CD14-positive monocyte (primary cell): ENCODE measurements at regions not wholly inside any gene's neighbourhood (a gene's known extent, or its start where the extent isn't known, plus 50 kb on each side); places are given as distances from the start of the nearest gene placed in this dataset.

ENCODE experiments used
- DNase-seq, 3 donors: peaks; one replicate each; pipeline ENCODE4 v3.0.0-alpha.2; 2011 to 2022
- H2AFZ ChIP-seq: 2 replicates; pipeline ENCODE4 v1.6.0; 2012; ENCODE audit warnings: mild to moderate bottlenecking, low read depth, low read length, inconsistent platforms; ENCODE audit not compliant: insufficient read depth, poor library complexity, severe bottlenecking
- H3K27ac ChIP-seq, 2 donors: 1 replicate in 1 of 2; 2 replicates in 1 of 2; pipeline ENCODE4 v1.5.1; 2012 to 2013; ENCODE audit warnings: low read length in 2 of 2, control low read depth in 1 of 2, inconsistent platforms in 1 of 2, low read depth in 1 of 2, mild to moderate bottlenecking in 1 of 2
- H3K27me3 ChIP-seq, 2 donors: one replicate each; pipeline versions ENCODE4 v1.6.0 to v1.6.1; 2011 to 2013; ENCODE audit warnings: low read length in 2 of 2; ENCODE audit not compliant: control insufficient read depth in 2 of 2, insufficient read depth in 2 of 2
- H3K36me3 ChIP-seq, 2 donors: replicated peaks in 1 of 2; 1 replicate in 1 of 2; 2 replicates in 1 of 2; pipeline versions ENCODE4 v1.5.1 to v1.6.1; 2012 to 2013; ENCODE audit warnings: low read length in 2 of 2, control low read depth in 1 of 2, inconsistent platforms in 1 of 2, mild to moderate bottlenecking in 1 of 2; ENCODE audit not compliant: insufficient read depth in 2 of 2, control insufficient read depth in 1 of 2
- H3K4me1 ChIP-seq, 2 donors: 1 replicate in 1 of 2; 2 replicates in 1 of 2; pipeline versions ENCODE4 v1.5.1 to v1.6.1; 2012 to 2013; ENCODE audit warnings: low read length in 2 of 2, control low read depth in 1 of 2, inconsistent platforms in 1 of 2, mild to moderate bottlenecking in 1 of 2, moderate library complexity in 1 of 2; ENCODE audit not compliant: insufficient read depth in 2 of 2, control insufficient read depth in 1 of 2
- H3K4me2 ChIP-seq: replicated peaks from 2 replicates; pipeline ENCODE3; 2012; ENCODE audit warnings: low read length, moderate library complexity, mild to moderate bottlenecking; ENCODE audit not compliant: poor library complexity, severe bottlenecking; ENCODE audit errors: extremely low read depth
- H3K4me3 ChIP-seq, 3 experiments: fragments of 200-600 bp in 1 of 3; sonication (generic) in 1 of 3; replicated peaks in 1 of 3; 1 replicate in 2 of 3; 2 replicates in 1 of 3; pipeline ENCODE4 v1.5.1; 2011 to 2013; ENCODE audit warnings: low read length in 3 of 3, mild to moderate bottlenecking in 3 of 3, control low read depth in 2 of 3, low read depth in 2 of 3, inconsistent platforms in 1 of 3, moderate library complexity in 1 of 3
- H3K79me2 ChIP-seq: 2 replicates; pipeline ENCODE4 v1.6.0; 2012; ENCODE audit warnings: mild to moderate bottlenecking, control low read depth, inconsistent platforms, low read length, moderate library complexity; ENCODE audit not compliant: insufficient read depth
- H3K9ac ChIP-seq: 2 replicates; pipeline ENCODE4 v1.6.0; 2017; ENCODE audit warnings: low read length, mild to moderate bottlenecking; ENCODE audit not compliant: insufficient read depth, poor library complexity, severe bottlenecking
- H3K9me3 ChIP-seq, 2 donors: replicated peaks in 1 of 2; 1 replicate in 1 of 2; 2 replicates in 1 of 2; pipeline versions ENCODE4 v1.5.1 to v1.6.1; 2012 to 2013; ENCODE audit warnings: low read length in 2 of 2, control low read depth in 1 of 2; ENCODE audit not compliant: control insufficient read depth in 1 of 2, insufficient read depth in 1 of 2
- H4K20me1 ChIP-seq: 2 replicates; pipeline ENCODE4 v1.6.0; 2012; ENCODE audit warnings: mild to moderate bottlenecking, low read length, control low read depth, moderate library complexity; ENCODE audit not compliant: insufficient read depth
- H3K27ac Mint-ChIP-seq, 7 donors: one replicate each; pipeline ENCODE4 v1.8.0; 2020; ENCODE audit warnings: mild to moderate bottlenecking in 7 of 7, mixed read lengths in 7 of 7, moderate library complexity in 6 of 7, inconsistent platforms in 2 of 7
- H3K27me3 Mint-ChIP-seq, 3 donors: one replicate each; pipeline ENCODE4 v1.8.0; 2021 to 2022; ENCODE audit warnings: low read depth in 3 of 3, mild to moderate bottlenecking in 3 of 3, mixed read lengths in 3 of 3, moderate library complexity in 3 of 3, inconsistent platforms in 1 of 3
- H3K36me3 Mint-ChIP-seq, 2 donors: one replicate each; pipeline ENCODE4 v1.8.0; 2020; ENCODE audit warnings: mixed read lengths in 2 of 2, inconsistent platforms in 1 of 2, mild to moderate bottlenecking in 1 of 2
- H3K4me1 Mint-ChIP-seq: one replicate; pipeline ENCODE4 v1.8.0; 2020; ENCODE audit warnings: mild to moderate bottlenecking, mixed read lengths
- H3K4me3 Mint-ChIP-seq, 2 donors: one replicate each; pipeline ENCODE4 v1.8.0; 2020; ENCODE audit warnings: mild to moderate bottlenecking in 2 of 2, mixed read lengths in 2 of 2, moderate library complexity in 1 of 2
- H3K9me3 Mint-ChIP-seq, 7 donors: one replicate each; pipeline ENCODE4 v1.8.0; 2020 to 2022; ENCODE audit warnings: mixed read lengths in 7 of 7, mild to moderate bottlenecking in 6 of 7, moderate library complexity in 6 of 7, inconsistent platforms in 2 of 7
- WGBS: methylation state at CpG from one replicate; pipeline ENCODE4 v1.1.5; 2013; ENCODE audit warnings: missing lambda C conversion rate; ENCODE audit not compliant: insufficient coverage; 5-methylcytosine and 5-hydroxymethylcytosine counted together
- intact Hi-C, 2 donors: fragments of 100-400 bp; cut with micrococcal nuclease; formaldehyde crosslinking; loops; one replicate each; pipeline versions ENCODE4 v1.15.0 to v1.15.1; 2023
- TF ChIP-seq, protein P1 (sequence below): fragments of 200-600 bp; IDR thresholded peaks from one replicate; pipeline ENCODE4 v1.8.0; 2022; ENCODE audit warnings: antibody characterized with exemption, mild to moderate bottlenecking

DNA sequence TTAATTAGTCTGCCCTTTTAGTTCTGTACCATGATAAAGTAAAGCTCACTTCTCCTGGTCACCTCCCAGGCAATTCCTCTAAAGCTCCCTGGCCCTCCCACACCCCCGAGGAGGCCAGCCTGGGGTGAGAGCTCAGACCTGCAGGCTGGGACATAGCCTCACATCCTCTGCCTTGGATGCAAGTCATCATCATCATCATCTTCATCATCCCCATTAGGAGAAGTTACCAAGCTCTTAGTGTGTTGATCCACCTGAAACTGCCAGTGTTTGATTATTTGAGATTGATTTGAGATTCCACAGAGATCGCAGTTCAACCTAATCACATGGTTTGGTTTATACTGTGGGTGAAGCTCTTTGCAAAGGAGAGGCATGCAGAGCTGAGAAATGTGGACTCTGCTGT, 197.5 kb downstream of the CYLD start:
- Mint-ChIP-seq H3K4me1 (peaks cover 4% of the 10 kb centered on the region), H3K27me3 (peaks cover 11 to 20% (median 14%) of the 10 kb centered on the region in 3 donors), H3K27ac (no peak overlapping the region), H3K36me3 (no peaks in the 10 kb centered on the region), H3K9me3 (peaks cover 0 to 10% (median 2%) of the 10 kb centered on the region in 7 donors), H3K4me3 (no peak overlapping the region)
- no peaks in the 10 kb centered on the region for H4K20me1 ChIP-seq
- H3K27me3 ChIP-seq: no peaks in the 10 kb centered on the region
- H3K9ac ChIP-seq: no peak overlapping the region
- H3K36me3 ChIP-seq: no peaks in the 10 kb centered on the region
- H3K9me3 ChIP-seq: peaks cover 0 to 4% of the 10 kb centered on the region in 2 donors
- no peaks in the 10 kb centered on the region for H3K4me1 ChIP-seq
- no peaks in the 10 kb centered on the region for H3K79me2 ChIP-seq
- H2AFZ ChIP-seq: no peak overlapping the region
- DNase-seq: no peak
- H3K27ac ChIP-seq: no peak overlapping the region
- TF ChIP-seq, protein P1, sequence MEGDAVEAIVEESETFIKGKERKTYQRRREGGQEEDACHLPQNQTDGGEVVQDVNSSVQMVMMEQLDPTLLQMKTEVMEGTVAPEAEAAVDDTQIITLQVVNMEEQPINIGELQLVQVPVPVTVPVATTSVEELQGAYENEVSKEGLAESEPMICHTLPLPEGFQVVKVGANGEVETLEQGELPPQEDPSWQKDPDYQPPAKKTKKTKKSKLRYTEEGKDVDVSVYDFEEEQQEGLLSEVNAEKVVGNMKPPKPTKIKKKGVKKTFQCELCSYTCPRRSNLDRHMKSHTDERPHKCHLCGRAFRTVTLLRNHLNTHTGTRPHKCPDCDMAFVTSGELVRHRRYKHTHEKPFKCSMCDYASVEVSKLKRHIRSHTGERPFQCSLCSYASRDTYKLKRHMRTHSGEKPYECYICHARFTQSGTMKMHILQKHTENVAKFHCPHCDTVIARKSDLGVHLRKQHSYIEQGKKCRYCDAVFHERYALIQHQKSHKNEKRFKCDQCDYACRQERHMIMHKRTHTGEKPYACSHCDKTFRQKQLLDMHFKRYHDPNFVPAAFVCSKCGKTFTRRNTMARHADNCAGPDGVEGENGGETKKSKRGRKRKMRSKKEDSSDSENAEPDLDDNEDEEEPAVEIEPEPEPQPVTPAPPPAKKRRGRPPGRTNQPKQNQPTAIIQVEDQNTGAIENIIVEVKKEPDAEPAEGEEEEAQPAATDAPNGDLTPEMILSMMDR: no peak
- 100% methylated on average over 1 of the region's 2 CpGs for WGBS
- intact Hi-C loops: no loop called here
- H3K4me3 ChIP-seq: no peak overlapping the region
- no peak overlapping the region for H3K4me2 ChIP-seq

DNA sequence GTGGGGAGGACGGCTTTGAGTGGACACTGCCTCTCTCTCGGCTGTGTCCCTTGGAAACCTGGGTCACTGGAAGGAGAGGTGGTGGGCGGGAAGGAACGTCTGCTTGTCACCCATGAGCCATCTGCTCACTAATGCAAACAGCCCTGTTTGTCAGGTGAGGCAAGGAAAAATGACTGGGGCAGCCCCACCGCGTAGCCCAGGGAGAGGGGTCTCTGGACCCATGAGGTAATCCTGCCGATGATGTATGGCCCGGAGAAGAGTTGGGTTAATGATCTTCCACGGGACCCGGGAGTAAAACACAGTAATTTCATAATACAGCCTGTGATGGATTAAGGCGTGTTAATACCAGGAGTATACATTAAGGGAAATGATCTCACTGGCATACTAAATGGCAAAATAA, 197.0 kb downstream of the CYLD start:
- no peak for DNase-seq
- peaks cover 0 to 14% (median 6%) of the 10 kb centered on the region in 7 donors for H3K9me3 Mint-ChIP-seq
- H3K79me2 ChIP-seq: no peaks in the 10 kb centered on the region
- no peak overlapping the region for H3K4me3 Mint-ChIP-seq
- H3K9me3 ChIP-seq: peaks cover 0 to 4% of the 10 kb centered on the region in 2 donors
- no peaks in the 10 kb centered on the region for H3K27me3 ChIP-seq
- H3K27ac ChIP-seq: no peak overlapping the region
- H4K20me1 ChIP-seq: no peaks in the 10 kb centered on the region
- no peak overlapping the region for H3K4me3 ChIP-seq
- peaks cover 0 to 2% of the 10 kb centered on the region in 2 donors for H3K4me1 ChIP-seq
- TF ChIP-seq, protein P1: no peak
- H3K27ac Mint-ChIP-seq: no peak overlapping the region
- H3K36me3 Mint-ChIP-seq: no peaks in the 10 kb centered on the region
- H3K4me1 Mint-ChIP-seq: peaks cover 3% of the 10 kb centered on the region
- H3K4me2 ChIP-seq: no peak overlapping the region
- H2AFZ ChIP-seq: no peak overlapping the region
- no peaks in the 10 kb centered on the region for H3K36me3 ChIP-seq
- WGBS: 88% methylated on average over 4 of the region's 11 CpGs
- intact Hi-C loops: no loop called here
- H3K9ac ChIP-seq: no peak overlapping the region
- peaks cover 11 to 20% (median 14%) of the 10 kb centered on the region in 3 donors for H3K27me3 Mint-ChIP-seq
